HepG2 (cell line): ENCODE measurements at regions not wholly inside any gene's neighbourhood (a gene's known extent, or its start where the extent isn't known, plus 50 kb on each side); places are given as distances from the start of the nearest gene placed in this dataset.

Source experiments
- ATAC-seq: fragments of 200-7000 bp; cut with Tn5 transposase; 3 replicates; pipeline ENCODE4 v1.9.1; 2020; ENCODE audit warnings: mild to moderate bottlenecking, moderate library complexity
- BruUV-seq: library from RNA; stranded (reverse); fragments of 400-500 nt; replicated peaks from 2 replicates; lab custom pipeline; 2021; lab: Mats Ljungman, UMichigan
- CTCF ChIA-PET: fragments of 300-600 bp; formaldehyde crosslinking; extraction: SDS; loops from one replicate; lab custom pipeline; 2021; ENCODE audit warnings: low total read pairs, inconsistent platforms, low intra/inter-chr PET ratio; lab: Yijun Ruan, JAX
- POLR2A ChIA-PET: fragments of 350-600 bp; sonication (Branson Sonifier 250); formaldehyde crosslinking; loops from one replicate; lab custom pipeline; 2020; ENCODE audit warnings: antibody characterized with exemption, inconsistent platforms; lab: Yijun Ruan, JAX
- DNase-seq: peaks from one replicate; pipeline ENCODE4 v3.0.0-alpha.2; 2015; ENCODE audit warnings: low spot score
- FAIRE-seq: peaks from 3 replicates; lab custom pipeline; 2011; peaks lifted over from hg19 to GRCh38; lab: Jason Lieb, UNC
- H2AFZ ChIP-seq: one replicate; pipeline ENCODE4 v1.6.1; 2011; ENCODE audit warnings: low read length, inconsistent platforms
- H3K27ac ChIP-seq: fragments of 300-600 bp; 3 replicates; pipeline ENCODE4 v1.8.0; 2011; ENCODE audit warnings: mixed run types, mild to moderate bottlenecking, mixed read lengths, low read length, inconsistent platforms; ENCODE audit not compliant: insufficient read depth; ENCODE audit errors: extremely low read length
- H3K27me3 ChIP-seq, 2 experiments: fragments of 200-600 bp in 1 of 2; 2 replicates in 1 of 2; 3 replicates in 1 of 2; pipeline versions ENCODE4 v1.6.0 to v1.8.0; 2011; ENCODE audit warnings: low read length in 2 of 2, mild to moderate bottlenecking in 2 of 2, moderate library complexity in 2 of 2, inconsistent platforms in 1 of 2; ENCODE audit not compliant: insufficient read depth in 2 of 2, control insufficient read depth in 1 of 2
- H3K36me3 ChIP-seq, 2 experiments: fragments of 200-600 bp in 1 of 2; replicated peaks in 1 of 2; 2 replicates in 1 of 2; 3 replicates in 1 of 2; pipeline versions ENCODE4 v1.5.1 to v1.8.0; 2011; ENCODE audit warnings: low read length in 2 of 2, inconsistent platforms in 1 of 2; ENCODE audit not compliant: insufficient read depth in 2 of 2, control insufficient read depth in 1 of 2
- H3K4me1 ChIP-seq: 2 replicates; pipeline ENCODE4 v1.5.1; 2012; ENCODE audit warnings: low read length, inconsistent platforms; ENCODE audit not compliant: insufficient read depth
- H3K4me2 ChIP-seq: 2 replicates; pipeline ENCODE4 v1.6.0; 2011; ENCODE audit warnings: low read depth, low read length, inconsistent platforms
- H3K4me3 ChIP-seq, 3 experiments: fragments of 200-600 bp in 1 of 3; sonication (generic), shearing (Covaris generic) in 1 of 3; replicated peaks in 1 of 3; 2 replicates each; pipeline ENCODE4 v1.5.1; 2011 to 2016; ENCODE audit warnings: low read length in 3 of 3, inconsistent platforms in 2 of 3, low read depth in 2 of 3, mild to moderate bottlenecking in 2 of 3, control low read depth in 1 of 3, mixed read lengths in 1 of 3; ENCODE audit not compliant: insufficient read depth in 1 of 3
- H3K79me2 ChIP-seq: one replicate; pipeline ENCODE4 v1.6.1; 2011; ENCODE audit warnings: low read length, inconsistent platforms; ENCODE audit not compliant: insufficient read depth
- H3K9ac ChIP-seq: 2 replicates; pipeline ENCODE4 v1.6.0; 2011; ENCODE audit warnings: mild to moderate bottlenecking, low read depth, low read length, inconsistent platforms; ENCODE audit not compliant: insufficient read depth
- H3K9me3 ChIP-seq: 2 replicates; pipeline ENCODE4 v1.5.1; 2012; ENCODE audit warnings: mild to moderate bottlenecking, low read length
- H4K20me1 ChIP-seq: 2 replicates; pipeline ENCODE4 v1.6.0; 2011; ENCODE audit warnings: inconsistent platforms, mild to moderate bottlenecking, low read length, moderate library complexity; ENCODE audit not compliant: insufficient read depth
- ETV5 ChIP-seq: IDR thresholded peaks from 2 replicates; pipeline ENCODE4 v1.6.1; 2018; ENCODE audit warnings: missing biosample characterization, missing genetic modification reagents, inconsistent platforms, borderline replicate concordance
- MAFF ChIP-seq: IDR thresholded peaks from 2 replicates; pipeline ENCODE4 v1.6.1; 2011; ENCODE audit warnings: low read depth, low read length, improper control_type of control experiment
- MAFK ChIP-seq, 2 experiments: IDR thresholded peaks in 1 of 2; conservative IDR thresholded peaks in 1 of 2; 2 replicates each; pipeline ENCODE4 v1.6.1; 2011; ENCODE audit warnings: improper control_type of control experiment in 2 of 2, low read length in 2 of 2
- MEF2D ChIP-seq: sonication (generic); formaldehyde crosslinking; IDR thresholded peaks from 2 replicates; pipeline ENCODE4 v1.5.1; 2020; ENCODE audit warnings: mild to moderate bottlenecking, missing genetic modification reagents
- PLRG1 ChIP-seq: fragments of 450-650 bp; conservative IDR thresholded peaks from 2 replicates; pipeline ENCODE4 v1.6.1; 2016
- RFXANK ChIP-seq: IDR thresholded peaks from 2 replicates; pipeline ENCODE4 v1.6.1; 2016
- TOE1 ChIP-seq: sonication (generic); formaldehyde crosslinking; IDR thresholded peaks from 2 replicates; pipeline ENCODE4 v1.4.0; 2020; ENCODE audit warnings: mild to moderate bottlenecking, missing genetic modification reagents
- WGBS: methylation state at CpG from one replicate; pipeline ENCODE4 v1.1.6; 2017; ENCODE audit warnings: low lambda C conversion rate; 5-methylcytosine and 5-hydroxymethylcytosine counted together
- in situ Hi-C: cut with HindIII; loops from 2 replicates; pipeline ENCODE4 v1.10.0; 2017; ENCODE audit warnings: low pct_unique_long_range_greater_than_20kb; ENCODE audit not compliant: extremely low pct_ligation_motif_present
- intact Hi-C: fragments of 100-400 bp; cut with micrococcal nuclease; formaldehyde crosslinking; loops from one replicate; pipeline ENCODE4 v1.10.0; 2022; ENCODE audit not compliant: unreplicated experiment
- TF ChIP-seq, protein P1 (sequence below): sonication (generic); formaldehyde crosslinking; IDR thresholded peaks from 2 replicates; pipeline ENCODE4 v1.8.0; 2023; ENCODE audit warnings: mild to moderate bottlenecking, missing genetic modification reagents
- TF ChIP-seq, protein P2 (sequence below): sonication (generic); formaldehyde crosslinking; IDR thresholded peaks from 2 replicates; pipeline ENCODE4 v1.4.0; 2020; ENCODE audit warnings: missing genetic modification reagents, borderline replicate concordance
- TF ChIP-seq, protein P3 (sequence below): sonication (generic); formaldehyde crosslinking; IDR thresholded peaks from 2 replicates; pipeline ENCODE4 v1.4.0; 2020; ENCODE audit warnings: missing genetic modification reagents

DNA sequence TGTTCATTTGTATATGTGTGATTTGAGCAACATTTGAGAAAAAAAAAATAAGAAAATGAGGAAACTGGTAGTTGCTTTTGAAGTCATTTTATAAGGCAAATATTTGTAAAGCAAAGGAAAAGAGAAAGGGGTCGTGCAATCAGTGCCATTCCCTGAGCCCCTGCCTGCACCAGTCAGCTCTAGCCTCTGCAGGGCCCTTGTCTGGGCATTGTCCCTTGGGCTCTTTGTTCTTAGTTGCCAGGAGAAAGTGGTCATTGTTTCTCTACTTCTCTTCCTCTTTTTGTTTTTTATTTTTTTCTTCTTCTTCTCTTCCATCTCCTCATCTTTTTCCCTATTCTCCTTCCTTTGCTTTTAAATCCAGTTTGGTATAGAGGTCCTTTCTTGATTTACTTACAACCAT, 175.3 kb upstream of the CREB1 start:
- H3K4me3 ChIP-seq: no peak overlapping the region
- H3K4me1 ChIP-seq: no peaks in the 10 kb centered on the region
- ChIA-PET POLR2A (no interaction called here), CTCF (no interaction called here)
- TF ChIP-seq TOE1 (CRISPR knock-in tag): no peak
- TF ChIP-seq, protein P1, sequence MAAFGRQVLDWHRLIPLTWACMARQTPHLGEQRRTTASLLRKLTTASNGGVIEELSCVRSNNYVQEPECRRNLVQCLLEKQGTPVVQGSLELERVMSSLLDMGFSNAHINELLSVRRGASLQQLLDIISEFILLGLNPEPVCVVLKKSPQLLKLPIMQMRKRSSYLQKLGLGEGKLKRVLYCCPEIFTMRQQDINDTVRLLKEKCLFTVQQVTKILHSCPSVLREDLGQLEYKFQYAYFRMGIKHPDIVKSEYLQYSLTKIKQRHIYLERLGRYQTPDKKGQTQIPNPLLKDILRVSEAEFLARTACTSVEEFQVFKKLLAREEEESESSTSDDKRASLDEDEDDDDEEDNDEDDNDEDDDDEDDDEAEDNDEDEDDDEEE (CRISPR knock-in tag): no peak
- TF ChIP-seq PLRG1: no peak
- TF ChIP-seq, protein P2, sequence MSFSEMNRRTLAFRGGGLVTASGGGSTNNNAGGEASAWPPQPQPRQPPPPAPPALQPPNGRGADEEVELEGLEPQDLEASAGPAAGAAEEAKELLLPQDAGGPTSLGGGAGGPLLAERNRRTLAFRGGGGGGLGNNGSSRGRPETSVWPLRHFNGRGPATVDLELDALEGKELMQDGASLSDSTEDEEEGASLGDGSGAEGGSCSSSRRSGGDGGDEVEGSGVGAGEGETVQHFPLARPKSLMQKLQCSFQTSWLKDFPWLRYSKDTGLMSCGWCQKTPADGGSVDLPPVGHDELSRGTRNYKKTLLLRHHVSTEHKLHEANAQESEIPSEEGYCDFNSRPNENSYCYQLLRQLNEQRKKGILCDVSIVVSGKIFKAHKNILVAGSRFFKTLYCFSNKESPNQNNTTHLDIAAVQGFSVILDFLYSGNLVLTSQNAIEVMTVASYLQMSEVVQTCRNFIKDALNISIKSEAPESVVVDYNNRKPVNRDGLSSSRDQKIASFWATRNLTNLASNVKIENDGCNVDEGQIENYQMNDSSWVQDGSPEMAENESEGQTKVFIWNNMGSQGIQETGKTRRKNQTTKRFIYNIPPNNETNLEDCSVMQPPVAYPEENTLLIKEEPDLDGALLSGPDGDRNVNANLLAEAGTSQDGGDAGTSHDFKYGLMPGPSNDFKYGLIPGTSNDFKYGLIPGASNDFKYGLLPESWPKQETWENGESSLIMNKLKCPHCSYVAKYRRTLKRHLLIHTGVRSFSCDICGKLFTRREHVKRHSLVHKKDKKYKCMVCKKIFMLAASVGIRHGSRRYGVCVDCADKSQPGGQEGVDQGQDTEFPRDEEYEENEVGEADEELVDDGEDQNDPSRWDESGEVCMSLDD: no peak
- H3K27ac ChIP-seq: no peak overlapping the region
- H3K9ac ChIP-seq: no peak overlapping the region
- intact Hi-C loops (no loop called here), in situ Hi-C loops (no loop called here)
- ATAC-seq (no peak), FAIRE-seq (no peak), DNase-seq (no peak)
- 3% methylated on average over 1 of the region's 1 CpG for WGBS
- H3K36me3 ChIP-seq: no peaks in the 10 kb centered on the region
- H3K27me3 ChIP-seq: no peaks in the 10 kb centered on the region
- H3K4me2 ChIP-seq: no peak overlapping the region
- no TSS peak for BruUV-seq
- H3K9me3 ChIP-seq: no peaks in the 10 kb centered on the region
- H2AFZ ChIP-seq: no peak overlapping the region
- H3K79me2 ChIP-seq: no peaks in the 10 kb centered on the region
- H4K20me1 ChIP-seq: no peaks in the 10 kb centered on the region

DNA sequence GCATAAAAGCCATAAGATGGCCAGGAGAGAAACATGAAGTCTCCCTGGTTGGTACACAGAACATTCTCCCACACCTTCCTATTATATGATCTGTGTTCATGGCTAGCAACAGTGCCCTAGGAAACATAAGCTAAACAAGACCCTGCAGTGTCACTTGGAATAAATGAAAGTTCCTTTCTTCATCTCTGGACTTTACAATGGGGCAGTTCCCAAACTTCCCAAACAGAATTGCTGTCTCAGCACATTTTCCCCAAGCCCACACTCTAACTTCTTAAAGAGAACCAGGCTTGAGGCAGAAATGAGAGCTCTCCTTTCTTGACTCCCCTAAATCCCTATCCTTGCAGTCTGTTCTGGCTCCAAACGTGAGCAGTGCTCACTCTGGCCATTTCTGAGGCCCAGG, 173.2 kb upstream of the CREB1 start:
- H3K4me1 ChIP-seq: no peaks in the 10 kb centered on the region
- DNase-seq (no peak), ATAC-seq (no peak), FAIRE-seq (no peak)
- intact Hi-C loops: no loop called here
- no peaks in the 10 kb centered on the region for H4K20me1 ChIP-seq
- H3K9me3 ChIP-seq: no peaks in the 10 kb centered on the region
- POLR2A ChIA-PET: no interaction called here
- no TSS peak for BruUV-seq
- no peak overlapping the region for H3K4me2 ChIP-seq
- H3K79me2 ChIP-seq: no peaks in the 10 kb centered on the region
- in situ Hi-C loops: no loop called here
- H2AFZ ChIP-seq: no peak overlapping the region
- H3K9ac ChIP-seq: no peak overlapping the region
- WGBS: 0% methylated on average over 1 of the region's 1 CpG
- CTCF ChIA-PET: no interaction called here
- no peak overlapping the region for H3K27ac ChIP-seq
- H3K27me3 ChIP-seq: no peaks in the 10 kb centered on the region
- no peaks in the 10 kb centered on the region for H3K36me3 ChIP-seq
- H3K4me3 ChIP-seq: no peak overlapping the region
- TF ChIP-seq ETV5 (CRISPR knock-in tag) (no peak), RFXANK (CRISPR knock-in tag) (no peak), MAFK (conservative IDR thresholded peaks at IDR 0.05 in 1 of 2, IDR thresholded peaks at IDR 0.05 in 1 of 2; ENCODE audit: low read length in 2 of 2) (peak; percentile 99), MAFF (peak; percentile 99), MEF2D (no peak)
- TF ChIP-seq, protein P3, sequence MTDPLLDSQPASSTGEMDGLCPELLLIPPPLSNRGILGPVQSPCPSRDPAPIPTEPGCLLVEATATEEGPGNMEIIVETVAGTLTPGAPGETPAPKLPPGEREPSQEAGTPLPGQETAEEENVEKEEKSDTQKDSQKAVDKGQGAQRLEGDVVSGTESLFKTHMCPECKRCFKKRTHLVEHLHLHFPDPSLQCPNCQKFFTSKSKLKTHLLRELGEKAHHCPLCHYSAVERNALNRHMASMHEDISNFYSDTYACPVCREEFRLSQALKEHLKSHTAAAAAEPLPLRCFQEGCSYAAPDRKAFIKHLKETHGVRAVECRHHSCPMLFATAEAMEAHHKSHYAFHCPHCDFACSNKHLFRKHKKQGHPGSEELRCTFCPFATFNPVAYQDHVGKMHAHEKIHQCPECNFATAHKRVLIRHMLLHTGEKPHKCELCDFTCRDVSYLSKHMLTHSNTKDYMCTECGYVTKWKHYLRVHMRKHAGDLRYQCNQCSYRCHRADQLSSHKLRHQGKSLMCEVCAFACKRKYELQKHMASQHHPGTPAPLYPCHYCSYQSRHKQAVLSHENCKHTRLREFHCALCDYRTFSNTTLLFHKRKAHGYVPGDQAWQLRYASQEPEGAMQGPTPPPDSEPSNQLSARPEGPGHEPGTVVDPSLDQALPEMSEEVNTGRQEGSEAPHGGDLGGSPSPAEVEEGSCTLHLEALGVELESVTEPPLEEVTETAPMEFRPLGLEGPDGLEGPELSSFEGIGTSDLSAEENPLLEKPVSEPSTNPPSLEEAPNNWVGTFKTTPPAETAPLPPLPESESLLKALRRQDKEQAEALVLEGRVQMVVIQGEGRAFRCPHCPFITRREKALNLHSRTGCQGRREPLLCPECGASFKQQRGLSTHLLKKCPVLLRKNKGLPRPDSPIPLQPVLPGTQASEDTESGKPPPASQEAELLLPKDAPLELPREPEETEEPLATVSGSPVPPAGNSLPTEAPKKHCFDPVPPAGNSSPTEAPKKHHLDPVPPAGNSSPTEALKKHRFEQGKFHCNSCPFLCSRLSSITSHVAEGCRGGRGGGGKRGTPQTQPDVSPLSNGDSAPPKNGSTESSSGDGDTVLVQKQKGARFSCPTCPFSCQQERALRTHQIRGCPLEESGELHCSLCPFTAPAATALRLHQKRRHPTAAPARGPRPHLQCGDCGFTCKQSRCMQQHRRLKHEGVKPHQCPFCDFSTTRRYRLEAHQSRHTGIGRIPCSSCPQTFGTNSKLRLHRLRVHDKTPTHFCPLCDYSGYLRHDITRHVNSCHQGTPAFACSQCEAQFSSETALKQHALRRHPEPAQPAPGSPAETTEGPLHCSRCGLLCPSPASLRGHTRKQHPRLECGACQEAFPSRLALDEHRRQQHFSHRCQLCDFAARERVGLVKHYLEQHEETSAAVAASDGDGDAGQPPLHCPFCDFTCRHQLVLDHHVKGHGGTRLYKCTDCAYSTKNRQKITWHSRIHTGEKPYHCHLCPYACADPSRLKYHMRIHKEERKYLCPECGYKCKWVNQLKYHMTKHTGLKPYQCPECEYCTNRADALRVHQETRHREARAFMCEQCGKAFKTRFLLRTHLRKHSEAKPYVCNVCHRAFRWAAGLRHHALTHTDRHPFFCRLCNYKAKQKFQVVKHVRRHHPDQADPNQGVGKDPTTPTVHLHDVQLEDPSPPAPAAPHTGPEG: no peak
